OCI-LY7 (cell line): ENCODE measurements at regions not wholly inside any gene's neighbourhood (a gene's known extent, or its start where the extent isn't known, plus 50 kb on each side); places are given as distances from the start of the nearest gene placed in this dataset.

Experiments used
- EZH2phosphoT487 ChIP-seq: fragments of 200-600 bp; sonication (generic); IDR thresholded peaks from 2 replicates; pipeline ENCODE4 v1.6.1; 2018; ENCODE audit warnings: low read depth, borderline replicate concordance, mild to moderate bottlenecking, mixed run types, antibody characterized with exemption, low read length, moderate library complexity, mixed read lengths
- TF ChIP-seq, protein P1 (sequence below): fragments of 200-600 bp; sonication (generic); conservative IDR thresholded peaks from 2 replicates; pipeline ENCODE4 v1.5.1; 2014; ENCODE audit warnings: mild to moderate bottlenecking, antibody characterized with exemption, low read length, moderate library complexity, mixed read lengths

DNA sequence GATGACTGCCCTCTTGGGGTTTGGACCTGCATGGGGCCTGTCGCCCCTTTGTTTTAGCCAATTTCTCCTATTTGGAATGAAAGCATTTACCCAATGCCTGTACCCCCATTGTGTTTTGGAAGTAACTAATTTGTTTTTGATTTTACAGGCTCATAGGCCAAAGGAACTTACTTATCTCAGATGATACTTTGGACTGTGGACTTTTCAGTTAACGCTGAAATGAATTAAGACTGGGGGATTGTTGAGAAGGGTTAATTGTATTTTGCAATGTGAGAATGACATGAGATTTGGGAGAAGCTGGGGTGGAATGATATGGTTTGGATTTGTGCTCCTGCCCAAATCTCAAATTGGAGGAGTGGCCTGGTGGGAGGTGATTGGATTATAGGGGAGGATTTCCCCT, 185.8 kb upstream of the PHYHIPL start:
- TF ChIP-seq, protein P1, sequence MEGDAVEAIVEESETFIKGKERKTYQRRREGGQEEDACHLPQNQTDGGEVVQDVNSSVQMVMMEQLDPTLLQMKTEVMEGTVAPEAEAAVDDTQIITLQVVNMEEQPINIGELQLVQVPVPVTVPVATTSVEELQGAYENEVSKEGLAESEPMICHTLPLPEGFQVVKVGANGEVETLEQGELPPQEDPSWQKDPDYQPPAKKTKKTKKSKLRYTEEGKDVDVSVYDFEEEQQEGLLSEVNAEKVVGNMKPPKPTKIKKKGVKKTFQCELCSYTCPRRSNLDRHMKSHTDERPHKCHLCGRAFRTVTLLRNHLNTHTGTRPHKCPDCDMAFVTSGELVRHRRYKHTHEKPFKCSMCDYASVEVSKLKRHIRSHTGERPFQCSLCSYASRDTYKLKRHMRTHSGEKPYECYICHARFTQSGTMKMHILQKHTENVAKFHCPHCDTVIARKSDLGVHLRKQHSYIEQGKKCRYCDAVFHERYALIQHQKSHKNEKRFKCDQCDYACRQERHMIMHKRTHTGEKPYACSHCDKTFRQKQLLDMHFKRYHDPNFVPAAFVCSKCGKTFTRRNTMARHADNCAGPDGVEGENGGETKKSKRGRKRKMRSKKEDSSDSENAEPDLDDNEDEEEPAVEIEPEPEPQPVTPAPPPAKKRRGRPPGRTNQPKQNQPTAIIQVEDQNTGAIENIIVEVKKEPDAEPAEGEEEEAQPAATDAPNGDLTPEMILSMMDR: no peak
- TF ChIP-seq EZH2phosphoT487: no peak
